ENCODE measurements at regions not wholly inside any gene's neighbourhood (a gene's known extent, or its start where the extent isn't known, plus 50 kb on each side); places are given as distances from the start of the nearest gene placed in this dataset.

- Histone ChIP-seq H3K9ac (ENCODE audit: control insufficient read depth, extremely low read depth, insufficient read depth, low read length) (no peak overlapping the region), H3K4me2 (ENCODE audit: control insufficient read depth, extremely low read depth, insufficient read depth, low read depth, low read length) (no peak overlapping the region), H3K36me3 (ENCODE audit: control insufficient read depth in 2 of 2, extremely low read depth in 1 of 2, insufficient read depth in 2 of 2, low read length in 2 of 2) (no peaks in the 10 kb centered on the region), H2AFZ (ENCODE audit: control insufficient read depth, low read length) (no peak overlapping the region), H3K79me2 (ENCODE audit: control insufficient read depth, insufficient read depth, low read length) (no peaks in the 10 kb centered on the region), H3K4me3 (ENCODE audit: control insufficient read depth in 2 of 3, extremely low read depth in 1 of 3, insufficient read depth in 2 of 3, low read depth in 1 of 3, low read length in 3 of 3) (no peak overlapping the region), H3K27me3 (ENCODE audit: control insufficient read depth, extremely low read depth, insufficient read depth, low read length) (no peaks in the 10 kb centered on the region), H4K20me1 (ENCODE audit: control insufficient read depth, extremely low read depth, insufficient read depth, low read length) (no peaks in the 10 kb centered on the region), H3K9me1 (ENCODE audit: control insufficient read depth, extremely low read depth, insufficient read depth, low read length) (no peaks in the 10 kb centered on the region), H3K27ac (ENCODE audit: control insufficient read depth, insufficient read depth, low read length) (no peak overlapping the region), H3K4me1 (ENCODE audit: control insufficient read depth, extremely low read depth, insufficient read depth, low read length) (no peaks in the 10 kb centered on the region), H3K9me3 (ENCODE audit: control insufficient read depth, low read depth, low read length) (no peaks in the 10 kb centered on the region)
- FAIRE-seq (no peak), DNase-seq (ENCODE audit: low read depth, low spot score) (no peak)
- no peak for TF ChIP-seq EZH2 (IDR thresholded peaks at IDR 0.05; ENCODE audit: low read length)
- no peak for TF ChIP-seq CTCF (optimal IDR thresholded peaks at IDR 0.05 in 1 of 3, IDR thresholded peaks at IDR 0.05 in 1 of 3, conservative IDR thresholded peaks at IDR 0.05 in 1 of 3; ENCODE audit: extremely low read depth in 1 of 3, insufficient read depth in 2 of 3, low read length in 3 of 3)
- dilution Hi-C loops (cut with MboI; ENCODE audit: extremely low pct_ligation_motif_present, low sequenced_read_pairs) = no loop called here
Observed at GRCh38 chr4:110735686-110736085, 112.8 kb upstream of the PITX2 start.

GRCh38 chr4:110737931-110738330 lies 115.1 kb upstream of the PITX2 start:
- dilution Hi-C loops (cut with MboI; ENCODE audit: extremely low pct_ligation_motif_present, low sequenced_read_pairs) = no loop called here
- no peak overlapping the region for H3K4me3 ChIP-seq (ENCODE audit: control insufficient read depth in 2 of 3, extremely low read depth in 1 of 3, insufficient read depth in 2 of 3, low read depth in 1 of 3, low read length in 3 of 3)
- DNase-seq (ENCODE audit: low read depth, low spot score) (no peak), FAIRE-seq (no peak)
- H3K4me1 ChIP-seq (ENCODE audit: control insufficient read depth, extremely low read depth, insufficient read depth, low read length) = no peaks in the 10 kb centered on the region
- H3K27ac ChIP-seq (ENCODE audit: control insufficient read depth, insufficient read depth, low read length) = no peak overlapping the region
- H3K4me2 ChIP-seq (ENCODE audit: control insufficient read depth, extremely low read depth, insufficient read depth, low read depth, low read length) = no peak overlapping the region
- no peak overlapping the region for H2AFZ ChIP-seq (ENCODE audit: control insufficient read depth, low read length)
- H4K20me1 ChIP-seq (ENCODE audit: control insufficient read depth, extremely low read depth, insufficient read depth, low read length) = no peaks in the 10 kb centered on the region
- no peak overlapping the region for H3K9ac ChIP-seq (ENCODE audit: control insufficient read depth, extremely low read depth, insufficient read depth, low read length)
- H3K79me2 ChIP-seq (ENCODE audit: control insufficient read depth, insufficient read depth, low read length) = no peaks in the 10 kb centered on the region
- no peaks in the 10 kb centered on the region for H3K27me3 ChIP-seq (ENCODE audit: control insufficient read depth, extremely low read depth, insufficient read depth, low read length)
- H3K9me1 ChIP-seq (ENCODE audit: control insufficient read depth, extremely low read depth, insufficient read depth, low read length) = no peaks in the 10 kb centered on the region
- no peak for TF ChIP-seq EZH2 (IDR thresholded peaks at IDR 0.05; ENCODE audit: low read length)
- TF ChIP-seq CTCF (optimal IDR thresholded peaks at IDR 0.05 in 1 of 3, IDR thresholded peaks at IDR 0.05 in 1 of 3, conservative IDR thresholded peaks at IDR 0.05 in 1 of 3; ENCODE audit: extremely low read depth in 1 of 3, insufficient read depth in 2 of 3, low read length in 3 of 3) = no peak
- no peaks in the 10 kb centered on the region for H3K9me3 ChIP-seq (ENCODE audit: control insufficient read depth, low read depth, low read length)
- no peaks in the 10 kb centered on the region for H3K36me3 ChIP-seq (ENCODE audit: control insufficient read depth in 2 of 2, extremely low read depth in 1 of 2, insufficient read depth in 2 of 2, low read length in 2 of 2)

Measured in keratinocyte (primary cell).